Activated CD4-positive, alpha-beta memory T cell treated with anti-CD3 and anti-CD28 coated beads for 36 hours (primary cell): ENCODE measurements at regions not wholly inside any gene's neighbourhood (a gene's known extent, or its start where the extent isn't known, plus 50 kb on each side); places are given as distances from the start of the nearest gene placed in this dataset.

ENCODE experiments used
- CTCF ChIA-PET: fragments of 350-600 bp; sonication (Branson Sonifier 250); formaldehyde crosslinking; loops from one replicate; lab custom pipeline; 2021; ENCODE audit warnings: antibody characterized with exemption, inconsistent platforms; lab: Charles Lee
- POLR2A ChIA-PET: fragments of 350-600 bp; sonication (Branson Sonifier 250); formaldehyde crosslinking; loops from one replicate; lab custom pipeline; 2021; ENCODE audit warnings: antibody characterized with exemption; lab: Charles Lee
- DNase-seq: peaks from one replicate; pipeline ENCODE4 v3.0.0-alpha.2; 2020
- H3K27ac Mint-ChIP-seq: one replicate; pipeline ENCODE4 v1.8.0; 2021; ENCODE audit warnings: mixed read lengths
- H3K27me3 Mint-ChIP-seq: one replicate; pipeline ENCODE4 v1.8.0; 2021; ENCODE audit warnings: mixed read lengths
- H3K36me3 Mint-ChIP-seq: one replicate; pipeline ENCODE4 v1.8.0; 2021; ENCODE audit warnings: mixed read lengths
- H3K4me1 Mint-ChIP-seq: one replicate; pipeline ENCODE4 v1.8.0; 2021; ENCODE audit warnings: low read depth, mixed read lengths
- H3K4me3 Mint-ChIP-seq: one replicate; pipeline ENCODE4 v1.8.0; 2021; ENCODE audit warnings: mild to moderate bottlenecking, mixed read lengths
- H3K9me3 Mint-ChIP-seq: one replicate; pipeline ENCODE4 v1.8.0; 2021; ENCODE audit warnings: mixed read lengths
- intact Hi-C: fragments of 100-400 bp; cut with micrococcal nuclease; formaldehyde crosslinking; loops from one replicate; pipeline ENCODE4 v1.15.1; 2023

DNA sequence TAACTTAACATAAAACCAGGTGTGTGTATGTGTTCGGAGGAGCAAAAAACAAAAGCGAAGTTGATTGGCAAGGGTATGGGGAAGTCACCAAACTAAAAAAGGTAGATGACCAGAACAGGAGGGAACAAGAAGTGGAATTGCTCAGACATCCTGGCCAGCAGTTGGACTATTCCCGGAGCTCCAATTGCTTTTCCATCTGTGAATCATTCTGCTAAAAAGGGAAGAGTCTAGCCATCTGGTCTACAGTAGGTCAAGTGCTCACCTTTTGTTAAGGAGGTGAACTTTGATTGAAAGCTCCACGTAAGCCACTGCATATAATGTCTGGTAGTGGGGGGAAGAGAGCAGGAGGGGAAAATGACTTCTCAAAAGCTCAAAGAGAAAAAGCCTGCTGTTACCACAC lies 50.0 kb upstream of the BET1 start:
- peaks cover 20% of the 10 kb centered on the region for H3K27me3 Mint-ChIP-seq
- ChIA-PET CTCF (interaction anchor here (1.1 kb wide), 1 partner anchor 10 kb away, joined by 3 read pairs; no protein-coding TSS in a partner anchor), POLR2A (no interaction called here)
- peaks cover 3% of the 10 kb centered on the region for H3K4me1 Mint-ChIP-seq
- H3K4me3 Mint-ChIP-seq, result no peak overlapping the region
- no peaks in the 10 kb centered on the region for H3K9me3 Mint-ChIP-seq
- H3K27ac Mint-ChIP-seq, result no peak overlapping the region
- H3K36me3 Mint-ChIP-seq, result no peaks in the 10 kb centered on the region
- DNase-seq, result no peak
- intact Hi-C loops, result no loop called here

DNA sequence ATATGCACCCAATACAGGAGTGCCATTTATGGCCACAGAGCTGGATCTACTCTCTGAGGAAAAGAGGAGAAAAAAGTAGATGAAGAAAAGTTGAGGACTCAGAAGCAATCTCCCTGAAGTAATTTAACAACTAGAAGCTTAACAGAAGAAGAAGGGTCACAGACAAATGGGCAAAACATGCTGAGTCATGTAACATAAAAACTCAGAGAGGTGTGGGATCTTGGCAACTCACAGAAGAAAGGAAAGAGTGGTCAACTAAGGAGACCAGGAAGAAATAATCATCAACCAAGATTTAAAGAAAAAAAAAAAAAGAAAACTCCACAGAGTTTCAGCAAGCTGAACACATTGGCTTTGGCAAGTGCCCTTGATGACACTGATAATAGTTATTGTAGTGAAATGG lies 51.8 kb upstream of the BET1 start:
- H3K9me3 Mint-ChIP-seq, result no peaks in the 10 kb centered on the region
- peaks cover 15% of the 10 kb centered on the region for H3K27me3 Mint-ChIP-seq
- no peaks in the 10 kb centered on the region for H3K36me3 Mint-ChIP-seq
- POLR2A ChIA-PET, result no interaction called here
- intact Hi-C loops, result no loop called here
- H3K27ac Mint-ChIP-seq, result no peak overlapping the region
- no peak overlapping the region for H3K4me3 Mint-ChIP-seq
- peaks cover 4% of the 10 kb centered on the region for H3K4me1 Mint-ChIP-seq
- CTCF ChIA-PET, result no interaction called here
- no peak for DNase-seq

DNA sequence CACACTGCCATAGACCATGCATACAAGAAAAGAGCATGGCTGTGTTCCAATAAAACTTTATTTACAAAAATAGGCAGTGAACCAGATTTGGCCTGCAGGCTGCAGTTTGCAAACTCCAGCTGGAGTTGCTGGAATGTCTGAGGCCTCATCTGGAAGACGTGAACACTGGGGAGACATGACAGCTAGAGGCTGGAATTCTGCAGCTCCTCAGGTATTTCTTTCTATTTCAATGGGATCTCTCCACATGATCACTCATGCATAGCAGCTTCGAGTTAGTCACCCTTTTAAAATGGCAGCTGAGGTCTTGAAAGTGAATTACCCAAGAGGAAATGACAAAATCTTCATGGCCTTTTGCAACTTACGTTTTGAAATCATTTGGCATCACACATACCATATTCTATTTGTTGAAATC lies 52.6 kb upstream of the BET1 start:
- intact Hi-C loops, result no loop called here
- CTCF ChIA-PET, result no interaction called here
- Mint-ChIP-seq H3K27ac (no peak overlapping the region), H3K36me3 (no peaks in the 10 kb centered on the region), H3K4me1 (peaks cover 7% of the 10 kb centered on the region), H3K27me3 (peaks cover 19% of the 10 kb centered on the region), H3K9me3 (no peaks in the 10 kb centered on the region), H3K4me3 (no peak overlapping the region)
- DNase-seq, result no peak
- POLR2A ChIA-PET, result no interaction called here

DNA sequence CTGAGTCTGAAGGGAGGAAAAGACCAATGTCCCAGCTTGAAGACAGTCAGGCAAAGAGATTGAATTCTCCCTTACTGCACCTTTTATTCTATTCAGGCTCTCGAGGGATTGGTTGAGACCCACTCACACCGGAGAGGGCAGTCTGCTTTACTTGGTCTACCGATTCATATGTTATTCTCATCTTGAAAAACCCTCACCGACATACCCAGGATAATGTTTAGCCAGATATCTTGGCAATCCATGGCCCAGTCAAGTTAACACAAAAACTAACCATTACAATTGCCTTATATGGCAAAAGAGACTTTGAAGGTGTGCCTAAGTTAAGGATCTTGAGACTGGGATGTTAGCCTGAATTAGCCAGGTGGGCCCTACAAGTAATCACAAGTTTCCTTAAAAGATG lies 53.8 kb upstream of the BET1 start:
- Mint-ChIP-seq H3K36me3 (no peaks in the 10 kb centered on the region), H3K27me3 (peaks cover 24% of the 10 kb centered on the region), H3K4me3 (no peak overlapping the region), H3K9me3 (no peaks in the 10 kb centered on the region), H3K27ac (no peak overlapping the region), H3K4me1 (peaks cover 10% of the 10 kb centered on the region)
- intact Hi-C loops, result no loop called here
- POLR2A ChIA-PET, result no interaction called here
- no peak for DNase-seq
- CTCF ChIA-PET, result no interaction called here

DNA sequence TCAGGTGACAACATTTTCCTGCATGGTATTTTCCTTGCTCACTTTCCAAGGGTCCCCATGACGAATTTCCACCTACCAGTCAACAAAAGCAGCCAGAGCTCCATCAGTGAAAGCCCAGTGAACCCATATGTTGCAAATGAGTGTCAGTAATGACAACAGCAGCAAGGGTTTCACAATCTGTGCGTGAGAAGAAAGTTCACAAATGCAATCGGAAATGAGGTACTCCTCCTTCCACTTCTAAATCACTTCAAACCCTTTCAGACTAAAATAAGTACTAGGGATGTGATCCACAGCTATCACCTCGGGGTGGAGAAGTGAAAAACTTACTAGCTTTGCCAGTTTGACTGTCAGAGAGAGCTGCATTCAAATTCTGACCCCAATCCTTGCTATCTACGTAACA lies 55.6 kb upstream of the BET1 start:
- Mint-ChIP-seq H3K9me3 (no peaks in the 10 kb centered on the region), H3K4me3 (no peak overlapping the region), H3K27me3 (peaks cover 23% of the 10 kb centered on the region), H3K4me1 (peaks cover 15% of the 10 kb centered on the region), H3K36me3 (no peaks in the 10 kb centered on the region), H3K27ac (no peak overlapping the region)
- ChIA-PET CTCF (no interaction called here), POLR2A (no interaction called here)
- intact Hi-C loops, result loop anchor here (5.0 kb wide), 1 partner anchor 52 kb away; no protein-coding TSS in a partner anchor
- no peak for DNase-seq

DNA sequence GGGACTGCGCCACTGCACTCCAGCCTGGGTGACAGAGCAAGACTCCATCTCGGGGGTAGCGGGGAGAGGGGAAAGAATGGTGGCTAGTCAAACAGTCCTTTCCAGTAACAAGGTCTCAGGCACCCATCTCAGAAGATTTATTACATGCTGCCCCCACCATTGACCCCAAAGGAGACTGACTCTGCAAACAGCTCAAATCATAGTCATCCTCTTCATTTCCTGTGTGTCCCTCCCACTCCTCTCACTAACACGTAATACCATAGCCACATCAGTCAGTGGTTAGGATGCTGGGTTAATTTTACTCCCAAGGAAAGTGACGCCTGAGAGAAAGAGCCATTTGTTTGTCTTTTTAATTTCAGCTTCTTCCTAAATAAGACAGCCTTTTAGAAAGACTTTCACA lies 56.6 kb upstream of the BET1 start:
- no peaks in the 10 kb centered on the region for H3K9me3 Mint-ChIP-seq
- DNase-seq, result no peak
- ChIA-PET CTCF (no interaction called here), POLR2A (no interaction called here)
- H3K27ac Mint-ChIP-seq, result no peak overlapping the region
- peaks cover 22% of the 10 kb centered on the region for H3K4me1 Mint-ChIP-seq
- no peaks in the 10 kb centered on the region for H3K36me3 Mint-ChIP-seq
- intact Hi-C loops, result loop anchor here (5.0 kb wide), 1 partner anchor 53 kb away; no protein-coding TSS in a partner anchor
- H3K27me3 Mint-ChIP-seq, result peaks cover 27% of the 10 kb centered on the region
- no peak overlapping the region for H3K4me3 Mint-ChIP-seq

DNA sequence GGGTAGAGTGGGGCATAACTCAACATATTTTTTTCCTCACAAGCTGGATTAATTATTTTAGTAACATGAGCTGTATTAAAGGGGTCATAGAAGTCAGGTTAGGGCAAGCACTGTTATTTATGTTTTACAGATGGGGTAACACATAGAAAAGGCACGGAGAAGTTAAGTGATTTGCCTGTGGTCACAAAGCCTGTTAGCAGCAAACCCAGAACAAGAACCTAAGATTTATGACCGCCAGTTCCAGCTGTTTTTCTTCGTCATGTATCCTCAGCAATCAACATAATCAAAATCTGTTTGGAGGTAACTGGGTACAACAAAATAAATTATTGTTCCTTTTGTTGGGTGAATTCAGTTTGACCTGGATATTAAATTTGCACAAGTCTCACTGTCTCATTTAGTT lies 57.2 kb upstream of the BET1 start:
- Mint-ChIP-seq H3K36me3 (no peaks in the 10 kb centered on the region), H3K4me3 (no peak overlapping the region), H3K27ac (no peak overlapping the region), H3K9me3 (no peaks in the 10 kb centered on the region), H3K4me1 (peaks cover 22% of the 10 kb centered on the region), H3K27me3 (peaks cover 31% of the 10 kb centered on the region)
- intact Hi-C loops, result loop anchor here (5.0 kb wide), 1 partner anchor 54 kb away; no protein-coding TSS in a partner anchor
- ChIA-PET POLR2A (no interaction called here), CTCF (no interaction called here)
- no peak for DNase-seq

DNA sequence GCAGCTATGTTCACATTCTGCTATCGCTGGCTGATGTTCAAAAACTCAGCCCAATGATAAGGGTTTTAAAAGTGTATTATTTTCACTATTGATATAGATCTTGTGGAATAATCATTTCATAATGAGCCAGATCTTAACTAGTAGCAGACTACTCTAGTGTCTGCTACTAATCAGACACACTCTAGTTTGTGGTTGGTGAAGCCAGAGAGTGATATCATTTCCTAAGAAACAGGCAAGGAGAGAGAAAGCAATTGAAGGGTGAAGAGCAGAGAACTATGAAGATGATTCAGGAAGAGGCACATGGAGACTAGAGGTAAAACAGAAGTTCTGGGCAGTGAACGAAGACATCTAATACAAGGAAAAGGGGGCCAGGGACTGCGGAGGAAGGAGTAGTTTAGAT lies 58.2 kb upstream of the BET1 start:
- POLR2A ChIA-PET, result no interaction called here

DNA sequence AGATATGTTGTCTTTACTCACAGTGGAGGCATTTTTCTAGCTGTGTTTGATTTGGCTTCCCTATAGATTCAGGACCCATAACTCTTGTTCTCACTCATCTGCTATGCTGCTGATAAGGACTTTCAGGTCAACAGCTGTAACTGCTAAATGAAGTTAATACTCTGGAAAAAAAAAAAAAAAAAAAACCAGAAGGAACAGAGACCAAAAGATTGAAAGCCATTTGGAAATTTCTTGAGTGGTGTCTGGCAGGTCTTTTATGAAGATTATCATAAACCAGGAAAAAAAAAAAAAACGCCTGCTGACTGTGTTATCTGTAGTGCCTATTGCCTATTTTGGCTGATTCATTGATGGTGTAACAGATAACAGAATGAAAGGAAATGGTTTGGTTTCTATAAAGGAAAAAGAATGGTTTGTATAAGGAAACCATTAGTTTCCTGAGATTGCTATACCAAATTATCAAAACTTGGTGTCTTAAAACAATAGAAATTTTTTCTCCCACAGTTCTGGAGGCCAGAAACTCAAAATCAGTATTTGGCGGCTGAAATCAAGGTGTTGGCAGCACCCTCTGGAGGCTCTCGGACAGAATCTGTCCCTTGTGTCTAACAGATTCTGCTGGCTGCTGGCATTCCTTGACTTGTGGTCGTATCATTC lies 60.5 kb upstream of the BET1 start:
- Mint-ChIP-seq H3K27ac (no peak overlapping the region), H3K9me3 (no peaks in the 10 kb centered on the region), H3K36me3 (no peaks in the 10 kb centered on the region), H3K4me1 (peaks cover 22% of the 10 kb centered on the region), H3K27me3 (peaks cover 32% of the 10 kb centered on the region), H3K4me3 (no peak overlapping the region)
- ChIA-PET CTCF (interaction anchor here (1.3 kb wide), 1 partner anchor 162 kb away, joined by 3 read pairs; no protein-coding TSS in a partner anchor), POLR2A (no interaction called here)
- DNase-seq, result no peak
- intact Hi-C loops, result loop anchor here (5.0 kb wide), 1 partner anchor 57 kb away; no protein-coding TSS in a partner anchor

More for the DNA sequence above, 58.2 kb upstream of the BET1 start:
- intact Hi-C loops, result loop anchor here (5.0 kb wide), 1 partner anchor 55 kb away; no protein-coding TSS in a partner anchor
- no peak for DNase-seq
- H3K9me3 Mint-ChIP-seq, result no peaks in the 10 kb centered on the region
- H3K36me3 Mint-ChIP-seq, result no peaks in the 10 kb centered on the region
- H3K27me3 Mint-ChIP-seq, result peaks cover 35% of the 10 kb centered on the region
- CTCF ChIA-PET, result no interaction called here
- H3K27ac Mint-ChIP-seq, result no peak overlapping the region
- peaks cover 22% of the 10 kb centered on the region for H3K4me1 Mint-ChIP-seq
- H3K4me3 Mint-ChIP-seq, result no peak overlapping the region

DNA sequence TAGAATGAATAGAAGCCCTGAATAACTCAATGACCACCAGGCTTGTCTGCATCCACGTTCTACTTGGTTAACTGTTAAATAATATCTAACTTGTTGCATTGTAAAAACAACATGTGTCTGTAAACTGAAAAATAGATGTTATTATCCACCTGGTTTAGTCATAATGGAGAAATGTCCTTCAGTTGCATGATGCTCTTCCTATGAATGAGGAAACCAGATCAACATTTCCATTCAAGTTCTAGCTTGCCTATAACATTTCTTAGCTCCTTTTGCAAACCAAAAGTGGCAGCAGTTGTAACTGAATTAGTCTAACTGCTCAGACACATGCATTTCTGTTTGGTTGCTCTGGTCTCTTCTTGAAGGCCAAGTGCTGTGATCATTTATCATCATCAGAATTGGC lies 62.9 kb upstream of the BET1 start:
- H3K27me3 Mint-ChIP-seq, result peaks cover 28% of the 10 kb centered on the region
- CTCF ChIA-PET, result no interaction called here
- peaks cover 15% of the 10 kb centered on the region for H3K4me1 Mint-ChIP-seq
- H3K36me3 Mint-ChIP-seq, result no peaks in the 10 kb centered on the region
- no peak overlapping the region for H3K27ac Mint-ChIP-seq
- H3K9me3 Mint-ChIP-seq, result no peaks in the 10 kb centered on the region
- POLR2A ChIA-PET, result no interaction called here
- DNase-seq, result no peak
- no peak overlapping the region for H3K4me3 Mint-ChIP-seq
- intact Hi-C loops, result no loop called here

DNA sequence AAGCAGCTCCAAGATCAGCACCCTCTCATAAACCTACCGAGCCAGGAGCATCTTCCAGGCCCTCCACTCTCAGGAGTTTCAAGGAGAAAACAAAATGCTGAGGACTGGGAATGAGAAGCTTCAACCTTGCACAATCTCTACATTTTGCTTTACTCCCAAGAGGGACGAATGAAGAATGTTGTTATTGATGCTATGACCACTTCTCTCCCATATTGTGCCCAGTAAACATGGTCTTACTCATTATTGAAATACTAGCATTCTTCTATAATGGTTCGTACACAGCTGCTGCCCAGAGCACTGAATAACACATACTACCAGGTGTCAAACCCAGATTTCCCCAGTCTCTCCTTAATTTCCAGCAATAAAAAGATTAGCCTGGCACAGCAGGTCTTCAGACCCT lies 63.4 kb upstream of the BET1 start:
- ChIA-PET CTCF (no interaction called here), POLR2A (no interaction called here)
- H3K27me3 Mint-ChIP-seq, result peaks cover 24% of the 10 kb centered on the region
- intact Hi-C loops, result no loop called here
- peaks cover 14% of the 10 kb centered on the region for H3K4me1 Mint-ChIP-seq
- no peak overlapping the region for H3K27ac Mint-ChIP-seq
- H3K36me3 Mint-ChIP-seq, result no peaks in the 10 kb centered on the region
- no peak for DNase-seq
- H3K9me3 Mint-ChIP-seq, result no peaks in the 10 kb centered on the region
- no peak overlapping the region for H3K4me3 Mint-ChIP-seq

DNA sequence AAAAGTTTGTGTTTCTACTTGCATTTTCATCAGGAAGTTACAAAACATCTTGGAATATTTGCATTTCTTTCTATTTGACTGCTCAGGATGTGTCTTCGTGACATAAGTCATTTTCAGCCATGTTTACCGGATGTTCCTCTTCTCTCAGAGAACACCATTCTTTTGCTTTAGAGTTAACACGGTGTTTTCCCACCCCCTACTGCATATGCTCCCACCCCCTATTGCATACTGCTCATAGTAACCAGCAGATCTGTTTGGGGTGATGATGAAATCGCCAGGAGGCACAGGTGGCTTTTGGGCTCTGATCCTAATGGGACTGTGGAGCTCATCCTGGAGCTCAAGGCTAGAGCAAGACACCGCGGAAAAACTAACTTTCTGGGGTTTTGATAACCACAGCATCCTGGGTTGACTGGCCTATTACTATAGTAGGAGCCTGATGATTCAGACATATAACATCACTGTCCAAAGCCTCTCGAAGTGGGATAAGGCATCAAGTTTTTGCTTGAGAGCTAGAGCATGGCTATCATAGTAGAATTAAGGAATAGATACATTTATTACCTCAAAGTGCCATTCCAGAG lies 65.1 kb upstream of the BET1 start:
- H3K9me3 Mint-ChIP-seq, result no peaks in the 10 kb centered on the region
- no peak overlapping the region for H3K27ac Mint-ChIP-seq
- peaks cover 19% of the 10 kb centered on the region for H3K27me3 Mint-ChIP-seq
- no peaks in the 10 kb centered on the region for H3K36me3 Mint-ChIP-seq
- CTCF ChIA-PET, result interaction anchor here (0.6 kb wide), 1 partner anchor 9 kb away, joined by 3 read pairs; no protein-coding TSS in a partner anchor
- no peak overlapping the region for H3K4me3 Mint-ChIP-seq
- peaks cover 12% of the 10 kb centered on the region for H3K4me1 Mint-ChIP-seq
- intact Hi-C loops, result no loop called here
- DNase-seq, result no peak
- POLR2A ChIA-PET, result no interaction called here

DNA sequence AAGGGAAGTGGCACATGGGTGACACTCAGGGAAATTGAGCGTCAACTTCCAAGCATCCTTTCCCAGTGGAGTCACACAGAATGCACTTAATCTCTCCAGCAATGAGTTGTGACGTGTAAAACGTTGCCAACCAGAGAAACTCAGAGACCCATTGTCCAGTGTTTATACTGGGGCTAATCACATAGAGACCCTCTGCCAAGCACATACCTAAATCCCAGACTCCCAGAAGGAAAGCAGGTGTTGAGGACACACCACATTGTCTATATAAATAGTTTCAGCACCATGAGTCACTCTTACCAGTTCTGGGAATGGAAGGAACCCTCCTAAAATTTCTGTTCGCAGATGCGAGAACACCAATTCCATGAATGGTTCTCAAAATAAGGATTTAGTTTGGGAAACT lies 76.4 kb upstream of the BET1 start:
- no peak overlapping the region for H3K4me3 Mint-ChIP-seq
- CTCF ChIA-PET, result no interaction called here

More for the DNA sequence above, 76.4 kb upstream of the BET1 start:
- H3K27ac Mint-ChIP-seq, result no peak overlapping the region
- DNase-seq, result no peak
- no peaks in the 10 kb centered on the region for H3K4me1 Mint-ChIP-seq
- H3K9me3 Mint-ChIP-seq, result no peaks in the 10 kb centered on the region
- POLR2A ChIA-PET, result no interaction called here
- no peaks in the 10 kb centered on the region for H3K36me3 Mint-ChIP-seq
- intact Hi-C loops, result loop anchor here (10.0 kb wide), 1 partner anchor 314 kb away; the partner anchor contains the start of gene COL1A2
- peaks cover 7% of the 10 kb centered on the region for H3K27me3 Mint-ChIP-seq
